T-helper 2 cell treated with Interferon-gamma antibody and Interleukin-4, amounts not matched to agents 5 μg/mL and 100 μg/mL, for 36 hours (primary cell): ENCODE measurements at regions not wholly inside any gene's neighbourhood (a gene's known extent, or its start where the extent isn't known, plus 50 kb on each side); places are given as distances from the start of the nearest gene placed in this dataset.
A peak's percentile ranks its signal among the peaks of the same experiment; 100 is the strongest.

Experiments used
- DNase-seq: peaks from one replicate; pipeline ENCODE4 v3.0.0; 2021; ENCODE audit warnings: low spot score
- H3K27ac Mint-ChIP-seq: one replicate; pipeline ENCODE4 v1.8.0; 2021; ENCODE audit warnings: mild to moderate bottlenecking, mixed read lengths
- H3K27me3 Mint-ChIP-seq: one replicate; pipeline ENCODE4 v1.8.0; 2021; ENCODE audit warnings: low read depth, mixed read lengths
- H3K36me3 Mint-ChIP-seq: one replicate; pipeline ENCODE4 v1.8.0; 2021; ENCODE audit warnings: low read depth, mixed read lengths
- H3K4me1 Mint-ChIP-seq: one replicate; pipeline ENCODE4 v1.8.0; 2021; ENCODE audit warnings: low read depth, mixed read lengths
- H3K4me3 Mint-ChIP-seq: one replicate; pipeline ENCODE4 v1.8.0; 2022; ENCODE audit warnings: mild to moderate bottlenecking, moderate library complexity, mixed read lengths
- H3K9me3 Mint-ChIP-seq: one replicate; pipeline ENCODE4 v1.8.0; 2021; ENCODE audit warnings: mixed read lengths

DNA sequence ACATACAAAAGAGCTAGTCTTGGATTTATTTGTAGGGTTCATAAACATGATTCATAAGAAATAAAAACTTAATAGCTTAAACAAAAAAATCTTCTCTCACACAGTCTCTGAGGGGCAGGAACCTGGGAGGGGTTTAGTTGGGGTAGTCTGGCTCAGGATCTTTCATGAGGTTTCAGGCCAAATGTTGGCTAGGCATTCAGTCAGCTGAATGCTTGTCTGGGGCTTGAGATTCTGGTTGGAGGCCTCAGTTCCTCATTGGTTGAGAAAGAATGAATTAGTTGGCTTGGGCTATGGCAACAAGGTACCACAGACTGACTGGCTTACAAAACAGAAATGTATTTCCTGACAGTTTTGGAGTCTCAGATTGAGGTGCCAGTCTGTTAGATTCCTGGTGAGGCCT is 74.3 kb downstream of the ANKRD7 start:
- DNase-seq, result no peak
- Mint-ChIP-seq H3K36me3 (peaks cover 4% of the 10 kb centered on the region), H3K9me3 (peaks cover 6% of the 10 kb centered on the region), H3K4me3 (no peak overlapping the region), H3K27me3 (peaks cover 37% of the 10 kb centered on the region), H3K4me1 (peaks cover 3% of the 10 kb centered on the region), H3K27ac (no peak overlapping the region)

DNA sequence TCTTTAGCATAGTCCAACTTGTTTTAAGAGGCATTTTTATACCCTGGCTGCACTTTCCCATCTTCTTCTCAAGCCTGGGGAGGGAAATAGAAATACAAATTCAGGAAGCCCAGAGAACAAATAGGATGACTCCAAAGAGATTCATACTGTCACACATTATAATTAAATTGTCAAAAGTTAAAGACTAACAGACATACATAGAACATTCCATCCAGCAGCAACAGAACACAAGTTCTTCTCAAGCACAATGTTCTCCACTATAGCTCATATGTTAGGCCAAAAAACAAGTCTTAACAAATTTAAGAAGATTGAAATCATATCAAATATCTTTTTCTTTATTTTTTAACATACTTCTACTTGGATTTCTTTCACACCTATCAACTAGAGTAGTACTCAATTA is 75.7 kb downstream of the ANKRD7 start:
- H3K27me3 Mint-ChIP-seq, result peaks cover 35% of the 10 kb centered on the region
- H3K27ac Mint-ChIP-seq, result no peak overlapping the region
- no peak for DNase-seq
- H3K9me3 Mint-ChIP-seq, result peaks cover 6% of the 10 kb centered on the region
- peaks cover 3% of the 10 kb centered on the region for H3K4me1 Mint-ChIP-seq
- H3K36me3 Mint-ChIP-seq, result peaks cover 4% of the 10 kb centered on the region
- no peak overlapping the region for H3K4me3 Mint-ChIP-seq

DNA sequence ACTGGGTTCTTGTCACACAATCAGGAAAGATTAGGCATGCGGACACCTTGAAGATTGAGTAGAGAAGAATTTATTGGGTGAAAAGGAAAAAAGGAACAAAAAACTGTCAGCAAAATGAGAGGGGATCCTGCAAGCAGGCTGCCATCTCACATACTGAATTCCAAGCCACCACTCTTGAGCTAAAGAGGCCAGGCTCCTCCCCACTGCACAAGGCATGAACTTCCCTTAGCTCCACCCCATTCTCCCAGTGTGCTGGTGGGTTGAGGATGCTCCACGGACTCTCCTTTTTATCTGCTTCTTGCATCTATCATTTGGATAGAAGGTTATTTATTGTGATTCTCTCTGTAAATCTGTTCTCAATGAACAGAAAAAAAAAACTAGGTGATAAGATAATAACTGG is 79.6 kb downstream of the ANKRD7 start:
- H3K4me3 Mint-ChIP-seq, result no peak overlapping the region
- DNase-seq, result no peak
- peaks cover 2% of the 10 kb centered on the region for H3K36me3 Mint-ChIP-seq
- H3K4me1 Mint-ChIP-seq, result peaks cover 3% of the 10 kb centered on the region
- H3K9me3 Mint-ChIP-seq, result peaks cover 18% of the 10 kb centered on the region
- no peak overlapping the region for H3K27ac Mint-ChIP-seq
- peaks cover 16% of the 10 kb centered on the region for H3K27me3 Mint-ChIP-seq

DNA sequence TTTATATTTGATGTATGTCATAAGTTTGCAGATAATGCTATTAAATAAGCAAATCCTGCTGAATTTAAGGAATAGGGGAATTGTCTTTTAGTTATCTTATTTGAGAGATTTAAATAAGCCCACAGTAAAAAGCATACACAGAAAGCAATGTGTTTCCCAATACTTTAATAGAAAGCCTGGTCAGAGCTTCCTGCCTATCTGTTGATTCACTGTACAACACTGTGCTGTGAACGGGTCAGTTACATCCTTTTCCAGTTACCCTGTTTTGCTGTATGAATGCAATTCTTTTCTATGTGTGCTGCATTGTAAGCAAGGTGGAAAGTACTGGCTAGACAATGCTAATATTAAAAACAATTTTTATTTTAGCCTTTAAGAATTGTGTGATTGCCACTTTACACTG is 81.2 kb downstream of the ANKRD7 start:
- Mint-ChIP-seq H3K4me3 (no peak overlapping the region), H3K36me3 (peaks cover 11% of the 10 kb centered on the region), H3K27me3 (peaks cover 8% of the 10 kb centered on the region), H3K9me3 (peaks cover 25% of the 10 kb centered on the region), H3K27ac (no peak overlapping the region), H3K4me1 (peaks cover 8% of the 10 kb centered on the region)
- DNase-seq, result no peak

DNA sequence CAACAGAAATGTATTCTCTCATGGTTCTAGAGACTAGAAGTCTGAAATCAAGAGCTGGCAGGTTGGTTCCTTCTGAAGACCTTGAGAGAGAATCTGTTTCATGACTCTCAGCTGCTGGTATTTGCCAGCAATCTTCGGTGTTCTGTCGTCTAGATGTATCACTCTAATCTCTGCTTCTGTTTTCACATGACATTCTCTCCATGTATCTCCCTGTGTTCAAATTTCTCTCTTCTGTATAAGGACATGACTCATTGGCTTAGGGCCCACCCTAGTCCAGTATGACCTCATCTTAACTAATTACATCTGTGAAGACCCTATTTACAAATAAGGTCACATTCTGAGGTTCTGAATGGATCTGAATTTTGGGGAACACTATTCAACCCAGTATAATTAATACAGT is 82.3 kb downstream of the ANKRD7 start:
- Mint-ChIP-seq H3K4me3 (no peak overlapping the region), H3K4me1 (peaks cover 17% of the 10 kb centered on the region), H3K36me3 (peaks cover 11% of the 10 kb centered on the region), H3K27me3 (peaks cover 8% of the 10 kb centered on the region), H3K27ac (no peak overlapping the region), H3K9me3 (peaks cover 25% of the 10 kb centered on the region)
- no peak for DNase-seq

DNA sequence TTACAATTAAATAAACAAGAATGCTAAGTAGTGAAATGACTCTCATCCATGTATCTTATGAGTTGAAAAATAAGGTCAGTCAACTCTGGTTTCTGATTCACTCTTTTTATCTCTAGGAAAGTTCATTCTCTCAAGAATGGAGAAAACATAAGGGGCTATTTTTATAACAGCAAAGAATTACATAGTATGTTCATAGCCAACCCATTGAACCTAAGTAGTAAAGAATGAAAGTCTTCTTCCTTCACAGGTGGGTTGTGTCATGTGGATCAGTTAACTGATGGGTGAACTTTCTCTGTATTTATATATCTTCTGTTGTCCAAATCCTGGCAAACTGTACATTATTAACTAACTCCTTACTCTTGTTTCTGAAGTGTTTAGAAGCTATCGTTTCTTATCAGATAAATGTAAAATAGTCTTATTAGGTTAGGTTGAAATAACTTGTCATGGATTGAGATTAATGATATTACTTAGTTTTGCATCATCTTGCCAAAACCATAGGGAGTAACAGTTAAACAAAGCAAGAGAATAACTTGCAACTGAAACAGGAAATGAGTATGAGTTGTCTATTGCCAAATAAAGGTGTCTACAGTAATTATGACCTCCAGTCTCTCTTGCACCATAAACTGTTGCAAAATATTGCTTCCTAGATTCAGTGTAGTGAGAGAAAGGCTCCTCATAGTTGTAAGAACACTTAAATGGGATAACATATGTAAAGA is 86.8 kb downstream of the ANKRD7 start:
- H3K4me3 Mint-ChIP-seq, result peak overlapping the region; percentile 13
- peaks cover 5% of the 10 kb centered on the region for H3K27me3 Mint-ChIP-seq

DNA sequence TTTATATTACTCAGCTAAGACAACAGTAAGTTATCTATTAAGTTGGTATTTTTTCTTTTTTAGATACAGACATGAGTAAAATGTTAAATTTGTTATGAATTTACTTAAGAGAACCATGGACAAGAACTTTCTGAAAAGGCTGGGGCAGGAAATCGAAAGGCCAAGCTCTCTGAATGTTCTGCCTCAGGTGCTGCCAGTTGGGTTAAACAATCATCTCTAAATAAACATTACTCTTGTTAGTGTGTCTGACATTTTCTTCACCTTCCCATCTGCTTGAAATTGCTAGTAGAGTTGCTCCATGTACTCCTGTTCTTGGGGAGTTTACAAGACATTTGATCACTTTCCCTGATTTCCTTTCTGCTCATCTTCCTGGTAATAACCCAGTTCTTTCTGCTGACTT is 87.5 kb downstream of the ANKRD7 start:
- peak overlapping the region; percentile 6 for H3K27ac Mint-ChIP-seq
- no peak for DNase-seq
- H3K36me3 Mint-ChIP-seq, result peaks cover 30% of the 10 kb centered on the region
- peaks cover 48% of the 10 kb centered on the region for H3K9me3 Mint-ChIP-seq
- H3K27me3 Mint-ChIP-seq, result peaks cover 1% of the 10 kb centered on the region
- peaks cover 31% of the 10 kb centered on the region for H3K4me1 Mint-ChIP-seq
- H3K4me3 Mint-ChIP-seq, result no peak overlapping the region

More for the DNA sequence above, 86.8 kb downstream of the ANKRD7 start:
- H3K27ac Mint-ChIP-seq, result peak overlapping the region; percentile 42
- peaks cover 30% of the 10 kb centered on the region for H3K36me3 Mint-ChIP-seq
- peaks cover 31% of the 10 kb centered on the region for H3K4me1 Mint-ChIP-seq
- H3K9me3 Mint-ChIP-seq, result peaks cover 50% of the 10 kb centered on the region
- no peak for DNase-seq

DNA sequence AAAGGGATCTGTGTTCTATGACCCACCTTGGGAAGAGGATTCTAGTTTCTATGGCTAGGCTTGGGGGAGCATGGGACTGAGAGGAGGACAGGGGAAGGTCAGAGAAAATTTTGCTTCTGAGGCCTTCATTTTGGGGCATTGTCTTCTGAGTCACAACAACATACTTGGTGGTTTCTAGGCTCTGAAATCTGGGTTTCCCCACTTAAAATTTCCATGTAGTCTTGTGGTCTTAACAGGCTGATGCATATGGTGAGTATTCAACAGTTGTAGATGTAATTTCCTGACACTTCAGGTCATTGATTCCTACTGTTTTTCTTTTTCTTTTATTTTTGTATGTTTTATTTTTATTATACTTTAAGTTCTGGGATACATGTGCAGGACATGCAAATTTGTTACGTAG is 88.5 kb downstream of the ANKRD7 start:
- Mint-ChIP-seq H3K27ac (peak overlapping the region; percentile 72), H3K27me3 (peaks cover 3% of the 10 kb centered on the region), H3K4me1 (peaks cover 31% of the 10 kb centered on the region), H3K9me3 (peaks cover 42% of the 10 kb centered on the region), H3K36me3 (peaks cover 29% of the 10 kb centered on the region), H3K4me3 (no peak overlapping the region)
- DNase-seq, result peak; percentile 23

DNA sequence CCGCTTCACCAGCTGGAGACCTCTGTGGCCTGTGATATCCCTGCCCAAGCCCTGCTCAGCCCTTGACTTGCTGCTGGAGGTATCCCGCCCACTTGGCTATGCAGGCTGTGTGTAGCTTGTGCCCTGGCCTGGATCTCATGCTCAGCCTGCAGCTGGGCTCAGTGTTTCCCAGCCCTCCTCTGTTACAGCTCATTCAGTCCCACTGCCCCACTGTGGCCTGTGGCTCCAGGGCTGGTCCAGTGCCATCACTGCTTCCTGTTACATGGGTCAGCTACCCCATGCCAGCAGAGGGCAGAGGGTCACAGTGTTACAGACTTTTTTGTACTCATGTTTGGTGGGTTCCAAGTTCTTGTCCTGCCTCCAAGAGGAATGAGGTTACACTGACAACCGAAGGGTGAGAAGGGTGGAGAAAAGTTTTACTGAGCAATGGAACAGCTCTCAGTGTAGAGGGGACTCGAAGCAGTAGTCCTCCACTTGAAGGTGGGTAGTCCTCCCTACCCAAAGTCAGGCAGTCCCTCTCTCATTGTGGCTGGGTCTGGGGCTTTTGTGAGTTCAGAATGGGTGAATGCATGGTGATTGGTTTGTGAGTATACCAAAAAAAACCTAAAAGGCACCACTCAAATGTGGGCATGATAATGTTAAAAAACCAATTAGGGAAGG is 100.4 kb downstream of the ANKRD7 start:
- peaks cover 13% of the 10 kb centered on the region for H3K27me3 Mint-ChIP-seq
- no peaks in the 10 kb centered on the region for H3K9me3 Mint-ChIP-seq
- H3K27ac Mint-ChIP-seq, result no peak overlapping the region
- H3K4me3 Mint-ChIP-seq, result no peak overlapping the region
- no peak for DNase-seq
- peaks cover 16% of the 10 kb centered on the region for H3K4me1 Mint-ChIP-seq
- H3K36me3 Mint-ChIP-seq, result no peaks in the 10 kb centered on the region

DNA sequence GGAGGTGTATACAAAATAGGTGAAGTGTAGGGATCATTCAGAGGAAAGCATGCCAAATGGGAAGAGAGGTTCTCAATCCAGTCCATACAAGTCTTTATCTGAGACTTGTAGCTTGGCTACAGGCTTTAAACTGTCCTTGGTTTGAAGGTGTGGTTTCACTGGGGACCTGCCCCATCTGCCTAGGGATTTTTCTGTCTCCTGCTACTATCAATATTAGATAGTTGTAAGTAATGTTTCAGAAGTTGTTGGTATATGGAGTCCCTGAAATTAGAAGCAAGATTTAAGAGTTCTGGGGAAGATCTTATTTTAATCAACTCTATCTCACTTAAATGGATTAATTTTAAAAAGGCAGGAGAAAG is 100.9 kb downstream of the ANKRD7 start:
- no peak overlapping the region for H3K4me3 Mint-ChIP-seq
- H3K27me3 Mint-ChIP-seq, result peaks cover 16% of the 10 kb centered on the region

DNA sequence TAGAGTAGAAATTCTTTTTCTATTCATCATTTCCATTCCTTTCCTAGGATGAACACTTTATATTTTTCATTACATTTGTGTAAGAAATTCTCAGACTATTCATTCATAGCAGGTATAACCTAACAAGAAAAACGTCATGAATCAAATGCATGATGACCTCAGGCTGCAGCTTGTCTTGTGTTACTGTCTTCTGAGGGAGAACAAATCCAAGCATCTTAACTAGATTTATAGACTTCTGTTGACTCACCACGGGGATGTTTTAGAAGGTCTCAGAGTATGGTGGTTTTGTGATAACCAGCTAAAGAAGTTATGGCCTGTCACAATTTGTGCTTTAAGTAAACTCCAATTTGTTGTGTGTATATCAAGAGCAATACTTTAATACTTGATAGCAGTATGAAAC is 102.7 kb downstream of the ANKRD7 start:
- no peak for DNase-seq
- H3K4me1 Mint-ChIP-seq, result peaks cover 20% of the 10 kb centered on the region
- H3K36me3 Mint-ChIP-seq, result no peaks in the 10 kb centered on the region
- H3K9me3 Mint-ChIP-seq, result no peaks in the 10 kb centered on the region
- no peak overlapping the region for H3K27ac Mint-ChIP-seq
- no peak overlapping the region for H3K4me3 Mint-ChIP-seq
- peaks cover 20% of the 10 kb centered on the region for H3K27me3 Mint-ChIP-seq

More for the DNA sequence above, 100.9 kb downstream of the ANKRD7 start:
- peaks cover 20% of the 10 kb centered on the region for H3K4me1 Mint-ChIP-seq
- H3K27ac Mint-ChIP-seq, result no peak overlapping the region
- H3K36me3 Mint-ChIP-seq, result no peaks in the 10 kb centered on the region
- DNase-seq, result no peak
- H3K9me3 Mint-ChIP-seq, result no peaks in the 10 kb centered on the region

DNA sequence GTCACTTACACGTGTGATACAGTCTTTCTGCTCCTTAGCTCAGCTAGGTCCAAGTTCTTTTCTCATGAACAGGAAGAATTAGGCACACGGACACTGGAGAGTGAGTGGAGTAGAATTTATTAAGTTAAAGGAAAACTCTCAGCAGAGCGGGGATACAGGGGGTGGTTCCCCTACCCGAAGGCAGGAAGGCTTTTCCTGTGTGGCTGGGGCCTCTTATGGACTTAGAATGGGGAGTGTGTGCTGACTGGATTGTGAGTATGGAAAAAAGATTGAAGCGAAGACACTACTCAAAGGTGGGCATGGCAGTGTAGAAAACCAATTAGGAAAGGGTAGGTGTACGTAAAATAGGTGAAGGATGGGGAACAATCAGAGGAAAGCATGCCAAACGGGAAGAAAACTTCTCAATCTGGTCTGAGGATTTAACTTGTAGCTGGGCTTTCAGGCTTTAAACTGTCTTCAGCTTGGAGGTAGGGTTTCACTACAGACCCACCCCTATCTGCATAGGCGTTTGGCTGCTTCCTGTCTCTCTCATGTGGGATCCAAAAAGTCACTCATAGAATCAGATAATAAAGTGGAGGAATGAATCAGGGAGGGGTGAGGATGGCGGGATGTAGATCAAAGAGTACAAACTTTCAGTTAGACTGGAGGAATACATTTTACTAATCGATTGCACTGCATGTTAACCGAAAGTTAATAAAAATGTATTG is 104.2 kb downstream of the ANKRD7 start:
- no peak overlapping the region for H3K27ac Mint-ChIP-seq

DNA sequence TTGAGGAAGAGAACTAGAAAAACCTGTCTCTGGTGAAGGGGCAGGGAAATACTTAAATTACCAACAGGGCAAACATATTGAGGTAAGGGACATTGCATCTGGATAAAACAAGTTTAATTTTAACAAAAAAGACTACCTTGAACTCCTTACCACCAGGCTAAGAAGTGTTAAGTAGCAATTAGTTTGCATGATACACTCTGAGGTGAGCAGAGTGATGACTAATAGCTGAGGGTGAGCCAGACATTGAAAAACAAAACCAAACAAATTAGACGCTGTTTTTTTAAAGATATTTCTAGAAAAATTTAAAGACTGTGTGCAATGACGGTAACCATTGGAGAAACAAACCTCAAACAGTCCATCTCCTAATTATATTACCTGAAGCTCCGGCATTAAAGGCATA is 105.9 kb downstream of the ANKRD7 start:
- Mint-ChIP-seq H3K9me3 (no peaks in the 10 kb centered on the region), H3K27ac (no peak overlapping the region), H3K4me1 (peaks cover 20% of the 10 kb centered on the region), H3K27me3 (peaks cover 19% of the 10 kb centered on the region), H3K4me3 (no peak overlapping the region), H3K36me3 (no peaks in the 10 kb centered on the region)
- DNase-seq, result no peak

More for the DNA sequence above, 104.2 kb downstream of the ANKRD7 start:
- H3K27me3 Mint-ChIP-seq, result peaks cover 21% of the 10 kb centered on the region
- peak overlapping the region; percentile 11 for H3K4me3 Mint-ChIP-seq
- peak; percentile 17 for DNase-seq
- H3K4me1 Mint-ChIP-seq, result peaks cover 20% of the 10 kb centered on the region
- H3K36me3 Mint-ChIP-seq, result no peaks in the 10 kb centered on the region
- H3K9me3 Mint-ChIP-seq, result no peaks in the 10 kb centered on the region

DNA sequence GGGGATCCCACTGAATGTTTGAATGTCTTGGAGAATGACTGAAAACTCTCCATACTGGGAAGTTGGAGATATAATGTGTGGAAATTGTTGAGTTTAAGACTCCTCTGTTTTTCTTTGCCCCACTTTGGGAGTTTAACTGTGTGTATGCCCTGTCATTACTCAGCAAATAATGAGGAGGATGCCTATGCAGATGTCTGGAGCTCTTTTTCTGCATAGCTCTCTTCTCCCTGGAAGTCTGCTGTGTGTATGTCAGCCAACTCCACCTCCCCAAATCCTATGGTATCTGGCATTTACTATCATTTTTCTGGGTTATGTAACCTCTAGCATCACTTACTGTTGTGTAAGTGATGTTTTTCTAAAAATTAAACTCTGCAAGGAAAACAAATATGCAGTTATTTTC is 122.2 kb downstream of the ANKRD7 start:
- H3K27ac Mint-ChIP-seq, result no peak overlapping the region
- no peaks in the 10 kb centered on the region for H3K9me3 Mint-ChIP-seq
- H3K27me3 Mint-ChIP-seq, result peaks cover 5% of the 10 kb centered on the region
- no peak overlapping the region for H3K4me3 Mint-ChIP-seq
- H3K36me3 Mint-ChIP-seq, result no peaks in the 10 kb centered on the region
- peaks cover 8% of the 10 kb centered on the region for H3K4me1 Mint-ChIP-seq
- DNase-seq, result no peak
